ENCODE measurements at regions not wholly inside any gene's neighbourhood (a gene's known extent, or its start where the extent isn't known, plus 50 kb on each side); places are given as distances from the start of the nearest gene placed in this dataset.

- TF ChIP-seq, protein P1, sequence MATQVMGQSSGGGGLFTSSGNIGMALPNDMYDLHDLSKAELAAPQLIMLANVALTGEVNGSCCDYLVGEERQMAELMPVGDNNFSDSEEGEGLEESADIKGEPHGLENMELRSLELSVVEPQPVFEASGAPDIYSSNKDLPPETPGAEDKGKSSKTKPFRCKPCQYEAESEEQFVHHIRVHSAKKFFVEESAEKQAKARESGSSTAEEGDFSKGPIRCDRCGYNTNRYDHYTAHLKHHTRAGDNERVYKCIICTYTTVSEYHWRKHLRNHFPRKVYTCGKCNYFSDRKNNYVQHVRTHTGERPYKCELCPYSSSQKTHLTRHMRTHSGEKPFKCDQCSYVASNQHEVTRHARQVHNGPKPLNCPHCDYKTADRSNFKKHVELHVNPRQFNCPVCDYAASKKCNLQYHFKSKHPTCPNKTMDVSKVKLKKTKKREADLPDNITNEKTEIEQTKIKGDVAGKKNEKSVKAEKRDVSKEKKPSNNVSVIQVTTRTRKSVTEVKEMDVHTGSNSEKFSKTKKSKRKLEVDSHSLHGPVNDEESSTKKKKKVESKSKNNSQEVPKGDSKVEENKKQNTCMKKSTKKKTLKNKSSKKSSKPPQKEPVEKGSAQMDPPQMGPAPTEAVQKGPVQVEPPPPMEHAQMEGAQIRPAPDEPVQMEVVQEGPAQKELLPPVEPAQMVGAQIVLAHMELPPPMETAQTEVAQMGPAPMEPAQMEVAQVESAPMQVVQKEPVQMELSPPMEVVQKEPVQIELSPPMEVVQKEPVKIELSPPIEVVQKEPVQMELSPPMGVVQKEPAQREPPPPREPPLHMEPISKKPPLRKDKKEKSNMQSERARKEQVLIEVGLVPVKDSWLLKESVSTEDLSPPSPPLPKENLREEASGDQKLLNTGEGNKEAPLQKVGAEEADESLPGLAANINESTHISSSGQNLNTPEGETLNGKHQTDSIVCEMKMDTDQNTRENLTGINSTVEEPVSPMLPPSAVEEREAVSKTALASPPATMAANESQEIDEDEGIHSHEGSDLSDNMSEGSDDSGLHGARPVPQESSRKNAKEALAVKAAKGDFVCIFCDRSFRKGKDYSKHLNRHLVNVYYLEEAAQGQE (IDR thresholded peaks at IDR 0.05; ENCODE audit: insufficient read depth in 1 of 2, low read depth in 2 of 2, low read length in 2 of 2): no peak
- TF ChIP-seq TAF1 (IDR thresholded peaks at IDR 0.05; ENCODE audit: borderline replicate concordance, insufficient read depth, low read length): no peak
- no peak for TF ChIP-seq SIN3A (IDR thresholded peaks at IDR 0.05; ENCODE audit: borderline replicate concordance, insufficient read depth, low read length)
- TF ChIP-seq POLR2AphosphoS5 (IDR thresholded peaks at IDR 0.05; ENCODE audit: low read depth, low read length): no peak
- TF ChIP-seq FOXP2 (optimal IDR thresholded peaks at IDR 0.05; ENCODE audit: borderline replicate concordance, extremely low read depth, extremely low read length, insufficient read depth): no peak
Measured at GRCh38 chr18:50460716-50461115, 85.9 kb downstream of the SKA1 start.
